Activated naive CD4-positive, alpha-beta T cell treated with anti-CD3 and anti-CD28 coated beads, Interleukin-2, amount 50 U/mL, for 24 hours (primary cell): ENCODE measurements at regions not wholly inside any gene's neighbourhood (a gene's known extent, or its start where the extent isn't known, plus 50 kb on each side); places are given as distances from the start of the nearest gene placed in this dataset.

Experiments
- H3K27ac Mint-ChIP-seq: one replicate; pipeline ENCODE4 v1.8.0; 2021; ENCODE audit warnings: mild to moderate bottlenecking, mixed read lengths
- H3K27me3 Mint-ChIP-seq: one replicate; pipeline ENCODE4 v1.8.0; 2021; ENCODE audit warnings: mixed read lengths
- H3K36me3 Mint-ChIP-seq: one replicate; pipeline ENCODE4 v1.8.0; 2021; ENCODE audit warnings: mixed read lengths
- H3K4me1 Mint-ChIP-seq: one replicate; pipeline ENCODE4 v1.8.0; 2021; ENCODE audit warnings: mixed read lengths
- H3K4me3 Mint-ChIP-seq: one replicate; pipeline ENCODE4 v1.8.0; 2021; ENCODE audit warnings: mild to moderate bottlenecking, mixed read lengths
- H3K9me3 Mint-ChIP-seq: one replicate; pipeline ENCODE4 v1.8.0; 2021; ENCODE audit warnings: mixed read lengths

DNA sequence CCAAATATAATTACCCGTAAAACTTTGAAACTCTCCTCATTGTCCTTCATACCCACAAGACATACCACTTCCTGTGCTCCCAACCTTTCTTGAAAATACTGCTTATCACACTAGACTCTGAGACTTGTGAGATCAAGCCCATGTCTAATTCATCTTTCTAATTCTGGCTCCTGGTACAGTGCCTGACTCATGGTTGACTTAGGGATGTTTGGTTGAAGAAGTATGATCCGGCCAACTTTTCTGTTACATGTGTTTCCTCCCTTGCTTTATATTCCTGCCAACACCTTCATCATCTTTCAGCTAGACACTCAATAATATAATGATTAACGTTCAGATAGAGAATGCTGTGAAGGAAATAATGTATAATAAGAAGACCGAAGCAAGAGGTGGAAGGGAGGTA is 58.2 kb downstream of the MEX3B start:
- Mint-ChIP-seq H3K9me3 (peaks cover 15% of the 10 kb centered on the region), H3K27me3 (peaks cover 8% of the 10 kb centered on the region), H3K4me3 (no peak overlapping the region), H3K27ac (no peak overlapping the region), H3K4me1 (no peaks in the 10 kb centered on the region), H3K36me3 (peaks cover 6% of the 10 kb centered on the region)

DNA sequence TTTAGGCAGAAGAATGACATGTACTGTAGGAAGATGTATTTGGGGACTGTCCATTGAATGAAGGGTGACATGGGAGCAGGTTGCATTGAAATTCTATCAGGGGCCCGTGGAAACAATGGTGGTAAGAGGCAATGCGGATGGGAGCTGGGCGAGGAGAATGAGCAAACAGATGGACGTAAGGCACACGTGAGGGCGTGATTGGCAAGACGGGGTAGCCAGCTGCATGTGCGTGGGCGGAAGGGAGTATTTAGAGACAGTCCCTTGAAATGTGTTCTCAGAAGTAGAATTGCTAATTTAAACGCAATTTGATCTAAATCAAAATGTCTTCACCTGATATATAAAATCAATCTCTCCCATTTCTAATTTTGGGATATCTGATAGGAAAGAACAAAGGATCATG is 62.3 kb downstream of the MEX3B start:
- Mint-ChIP-seq H3K36me3 (no peaks in the 10 kb centered on the region), H3K27ac (no peak overlapping the region), H3K9me3 (peaks cover 8% of the 10 kb centered on the region), H3K4me1 (no peaks in the 10 kb centered on the region), H3K4me3 (no peak overlapping the region), H3K27me3 (peaks cover 6% of the 10 kb centered on the region)

DNA sequence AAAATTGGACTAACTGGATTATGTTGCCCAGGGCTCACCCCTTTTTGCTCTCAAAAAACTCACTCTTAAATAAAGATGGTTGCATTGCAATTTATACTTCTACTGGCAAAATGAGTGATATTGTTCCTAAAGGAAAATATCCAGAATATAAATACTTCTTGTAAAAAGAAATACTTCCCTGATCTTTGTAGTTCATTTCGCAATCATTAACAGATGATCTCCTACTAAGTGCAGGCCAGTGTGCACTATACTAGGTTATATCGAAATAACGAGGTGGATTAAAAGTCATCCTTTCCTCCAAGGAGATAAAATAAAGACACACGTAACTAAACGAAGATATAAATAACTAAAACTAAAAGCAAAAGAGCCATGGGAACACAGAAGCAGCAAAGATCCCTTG is 63.0 kb downstream of the MEX3B start:
- Mint-ChIP-seq H3K4me3 (no peak overlapping the region), H3K36me3 (no peaks in the 10 kb centered on the region), H3K27me3 (peaks cover 3% of the 10 kb centered on the region), H3K4me1 (no peaks in the 10 kb centered on the region), H3K9me3 (peaks cover 12% of the 10 kb centered on the region), H3K27ac (no peak overlapping the region)

DNA sequence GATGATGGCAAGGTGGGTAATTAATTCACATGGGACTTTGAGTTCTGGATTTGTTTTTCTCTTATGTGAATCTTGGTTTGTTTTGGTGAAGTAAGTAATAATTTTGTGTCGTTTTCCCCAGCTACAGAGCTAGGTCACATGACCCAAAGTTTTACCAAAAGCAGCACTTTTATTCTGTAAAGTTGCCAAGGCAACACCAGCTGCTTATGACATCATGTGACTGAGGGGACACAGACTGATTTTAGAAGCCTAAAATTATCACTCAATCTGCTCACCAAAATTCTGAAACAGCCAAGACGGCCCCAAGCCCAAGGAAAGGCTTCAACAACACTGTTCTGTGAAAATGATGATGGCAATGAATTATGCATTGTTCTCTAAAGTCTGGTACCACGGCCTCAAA is 63.9 kb downstream of the MEX3B start:
- Mint-ChIP-seq H3K36me3 (no peaks in the 10 kb centered on the region), H3K27me3 (peaks cover 1% of the 10 kb centered on the region), H3K27ac (no peak overlapping the region), H3K4me1 (no peaks in the 10 kb centered on the region), H3K4me3 (no peak overlapping the region), H3K9me3 (peaks cover 10% of the 10 kb centered on the region)

DNA sequence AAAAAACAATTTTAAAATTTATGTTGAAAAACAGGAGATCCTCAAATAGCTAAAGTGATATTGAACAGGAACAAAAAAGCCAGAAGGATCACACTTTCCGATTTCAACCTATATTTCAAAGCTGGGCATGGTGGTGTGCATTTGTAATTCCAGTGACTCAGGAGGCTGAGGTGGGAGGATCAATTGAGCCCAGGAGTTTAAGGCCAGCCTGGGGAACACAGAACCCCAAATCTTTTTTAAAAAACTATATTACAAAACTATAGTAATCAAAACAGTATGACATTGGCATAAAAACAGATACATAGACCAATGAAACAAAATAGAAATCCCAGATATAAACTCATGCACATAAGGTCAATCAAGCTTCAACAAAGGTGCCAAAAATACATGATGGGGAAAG is 68.4 kb downstream of the MEX3B start:
- H3K36me3 Mint-ChIP-seq: no peaks in the 10 kb centered on the region
- peaks cover 17% of the 10 kb centered on the region for H3K9me3 Mint-ChIP-seq

DNA sequence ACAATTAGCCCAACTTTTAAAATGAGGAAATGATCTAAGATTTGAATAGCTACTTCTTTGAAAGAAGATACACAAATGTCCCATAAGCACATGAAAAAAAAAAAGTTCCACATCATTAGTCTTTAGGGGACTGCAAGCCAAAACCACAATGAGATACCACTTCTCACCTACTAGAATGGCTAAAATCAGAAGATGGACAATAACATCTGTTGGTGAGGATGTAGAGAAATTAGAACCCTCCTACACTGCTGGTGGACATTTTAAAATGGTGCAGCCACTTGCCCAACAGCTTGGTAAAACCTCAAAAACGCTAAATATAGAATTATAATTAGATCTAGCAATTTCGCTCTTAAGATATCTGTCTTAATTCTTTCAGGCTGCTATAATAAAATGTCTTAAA is 77.1 kb downstream of the MEX3B start:
- H3K4me3 Mint-ChIP-seq: no peak overlapping the region
- peaks cover 2% of the 10 kb centered on the region for H3K36me3 Mint-ChIP-seq
- H3K27ac Mint-ChIP-seq: no peak overlapping the region
- peaks cover 14% of the 10 kb centered on the region for H3K27me3 Mint-ChIP-seq
- H3K4me1 Mint-ChIP-seq: no peaks in the 10 kb centered on the region
- peaks cover 16% of the 10 kb centered on the region for H3K9me3 Mint-ChIP-seq

More for the DNA sequence above, 68.4 kb downstream of the MEX3B start:
- H3K27me3 Mint-ChIP-seq: peaks cover 3% of the 10 kb centered on the region
- H3K4me3 Mint-ChIP-seq: no peak overlapping the region
- no peaks in the 10 kb centered on the region for H3K4me1 Mint-ChIP-seq
- H3K27ac Mint-ChIP-seq: no peak overlapping the region

DNA sequence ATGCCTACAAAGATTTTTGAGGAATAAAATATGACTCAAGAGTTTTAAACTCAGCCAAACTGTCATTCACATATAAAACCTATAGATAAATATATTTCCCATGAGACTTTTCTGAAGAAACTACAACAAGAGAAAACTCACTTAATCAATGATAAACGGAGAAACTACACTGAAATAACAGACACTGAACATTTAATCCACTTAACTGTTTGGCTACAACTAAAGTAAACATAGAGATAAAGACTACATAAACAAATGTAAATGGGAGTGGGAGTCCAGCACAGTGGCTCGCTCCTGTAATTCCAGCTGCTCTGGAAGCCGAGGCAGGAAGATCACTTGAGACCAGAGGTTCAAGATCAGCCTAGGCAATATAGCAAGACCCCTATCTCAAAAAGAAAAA is 79.2 kb downstream of the MEX3B start:
- Mint-ChIP-seq H3K4me3 (no peak overlapping the region), H3K27me3 (peaks cover 14% of the 10 kb centered on the region), H3K27ac (no peak overlapping the region), H3K9me3 (peaks cover 13% of the 10 kb centered on the region), H3K4me1 (no peaks in the 10 kb centered on the region), H3K36me3 (peaks cover 2% of the 10 kb centered on the region)

DNA sequence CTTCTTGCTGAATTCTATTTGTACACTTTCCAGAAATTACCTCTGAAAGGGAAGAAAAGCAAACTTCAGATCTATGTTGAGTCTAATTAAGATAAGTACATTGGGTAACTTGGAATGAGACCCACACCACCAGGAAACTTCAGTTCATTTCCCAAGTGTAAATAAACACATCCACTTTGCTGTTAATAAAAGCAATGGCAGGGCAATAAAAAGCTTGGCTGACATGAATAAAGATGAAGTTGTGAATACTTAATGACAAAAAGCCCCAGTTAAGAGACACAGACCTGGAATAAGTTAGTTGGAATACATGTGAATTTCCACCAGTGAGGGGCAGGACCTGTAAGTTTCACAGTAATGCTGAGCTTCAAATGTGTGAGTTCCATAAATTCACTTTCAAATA is 83.3 kb downstream of the MEX3B start:
- Mint-ChIP-seq H3K27me3 (peaks cover 13% of the 10 kb centered on the region), H3K4me3 (no peak overlapping the region), H3K4me1 (no peaks in the 10 kb centered on the region), H3K36me3 (peaks cover 2% of the 10 kb centered on the region), H3K27ac (no peak overlapping the region), H3K9me3 (peaks cover 7% of the 10 kb centered on the region)

DNA sequence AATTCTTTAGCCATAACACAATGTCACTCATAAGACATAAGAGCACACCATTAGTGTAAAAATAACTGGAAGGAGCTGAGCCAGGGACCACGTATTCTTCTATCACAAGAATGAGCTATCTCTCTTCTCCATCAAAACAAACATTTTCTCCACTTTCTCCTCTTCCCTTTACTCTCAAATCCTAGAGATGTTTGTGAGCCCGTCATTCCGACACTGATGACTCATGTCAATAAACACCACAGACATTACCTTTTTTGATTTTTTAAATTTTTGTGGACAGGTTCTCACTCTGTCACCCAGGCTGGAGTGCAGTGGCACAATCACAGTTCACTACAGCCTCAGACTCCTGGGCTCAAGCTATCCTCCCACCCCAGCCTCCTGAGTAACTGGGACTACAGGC is 86.6 kb downstream of the MEX3B start:
- Mint-ChIP-seq H3K27ac (no peak overlapping the region), H3K4me3 (no peak overlapping the region), H3K4me1 (no peaks in the 10 kb centered on the region), H3K27me3 (peaks cover 8% of the 10 kb centered on the region), H3K9me3 (peaks cover 7% of the 10 kb centered on the region), H3K36me3 (no peaks in the 10 kb centered on the region)

DNA sequence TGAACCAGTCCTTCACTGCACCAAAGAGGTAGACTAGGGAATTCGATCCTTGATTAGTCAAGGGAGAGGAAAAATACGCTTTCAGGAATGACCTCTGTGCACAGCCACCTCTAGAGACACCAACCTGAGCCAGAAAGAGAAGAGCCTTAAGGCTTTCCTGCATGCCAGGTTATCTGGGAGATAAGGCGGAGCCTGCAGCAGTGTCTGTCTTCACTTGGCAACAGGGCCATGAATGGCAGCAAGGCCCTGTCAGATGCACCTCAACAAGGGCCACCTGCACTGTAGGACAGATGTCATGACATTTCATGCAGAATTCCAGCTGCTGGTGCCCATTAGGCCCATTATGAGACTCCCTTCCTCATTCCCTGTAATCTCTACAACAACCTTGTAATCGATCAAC is 88.1 kb downstream of the MEX3B start:
- Mint-ChIP-seq H3K36me3 (no peaks in the 10 kb centered on the region), H3K4me3 (no peak overlapping the region), H3K9me3 (no peaks in the 10 kb centered on the region), H3K4me1 (no peaks in the 10 kb centered on the region), H3K27ac (no peak overlapping the region), H3K27me3 (peaks cover 5% of the 10 kb centered on the region)

DNA sequence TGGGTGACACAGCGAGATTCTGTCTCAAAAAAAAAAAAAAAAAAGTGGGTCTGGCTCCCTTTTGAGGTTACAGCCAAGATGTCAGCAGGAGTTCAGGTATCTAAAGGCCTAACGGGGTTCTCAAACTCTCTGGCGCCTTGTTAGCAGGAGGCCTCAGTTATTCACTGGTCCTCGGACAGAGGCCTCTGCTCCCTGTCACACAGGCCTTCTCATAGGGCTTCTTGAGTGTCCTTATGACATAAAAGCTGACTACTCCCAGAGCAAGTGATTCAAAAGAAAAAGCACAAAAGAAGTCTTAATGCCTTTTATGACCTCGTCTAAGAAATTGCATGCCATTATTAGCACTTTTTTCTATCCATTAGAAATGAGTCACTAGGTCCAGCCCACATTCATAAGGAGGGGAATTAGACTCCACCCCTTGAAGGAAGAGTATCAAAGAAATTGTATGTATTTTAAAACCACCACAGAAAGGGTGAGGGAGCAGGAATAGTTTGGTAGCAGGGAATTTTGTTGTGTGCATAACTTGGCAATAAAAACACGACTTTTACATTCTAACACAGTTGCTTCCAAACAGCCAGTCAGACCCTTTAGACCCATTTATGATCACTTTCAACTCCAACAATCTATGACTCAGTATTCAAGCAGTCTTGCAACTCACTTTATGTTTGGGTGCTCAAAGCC is 90.3 kb downstream of the MEX3B start:
- Mint-ChIP-seq H3K9me3 (no peaks in the 10 kb centered on the region), H3K27ac (no peak overlapping the region), H3K27me3 (peaks cover 3% of the 10 kb centered on the region), H3K4me1 (no peaks in the 10 kb centered on the region), H3K4me3 (no peak overlapping the region), H3K36me3 (no peaks in the 10 kb centered on the region)

DNA sequence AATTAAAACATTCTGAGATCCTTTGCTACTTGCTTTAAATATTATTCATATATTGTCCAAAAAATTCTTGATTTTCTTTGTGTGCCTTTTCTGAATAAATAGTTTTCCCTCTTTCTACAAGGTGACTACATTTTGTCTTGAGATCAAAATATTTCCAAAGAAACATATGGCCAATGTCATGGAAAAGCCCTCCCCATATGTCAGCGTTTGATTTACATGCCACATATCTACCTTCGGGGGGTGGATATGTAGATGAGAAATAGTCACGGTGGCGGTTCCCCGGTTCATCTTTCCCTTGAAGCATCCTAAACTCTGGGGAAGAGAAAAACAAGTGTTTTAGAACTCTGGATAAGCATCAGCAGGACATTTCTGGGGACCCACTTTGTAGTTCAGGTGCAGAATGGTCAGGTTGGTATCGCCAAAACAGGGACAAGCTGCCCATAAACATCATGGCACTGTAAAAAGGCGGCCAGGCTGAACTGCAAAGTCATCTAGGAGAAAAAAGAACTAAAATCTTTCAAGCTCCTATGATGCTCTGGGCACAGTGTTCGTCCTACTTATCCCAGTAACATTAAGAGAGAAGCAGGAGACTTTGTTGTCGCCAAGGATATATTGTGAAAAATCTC is 91.5 kb downstream of the MEX3B start:
- Mint-ChIP-seq H3K36me3 (no peaks in the 10 kb centered on the region), H3K4me3 (no peak overlapping the region), H3K4me1 (no peaks in the 10 kb centered on the region), H3K27ac (no peak overlapping the region), H3K9me3 (no peaks in the 10 kb centered on the region), H3K27me3 (peaks cover 3% of the 10 kb centered on the region)

DNA sequence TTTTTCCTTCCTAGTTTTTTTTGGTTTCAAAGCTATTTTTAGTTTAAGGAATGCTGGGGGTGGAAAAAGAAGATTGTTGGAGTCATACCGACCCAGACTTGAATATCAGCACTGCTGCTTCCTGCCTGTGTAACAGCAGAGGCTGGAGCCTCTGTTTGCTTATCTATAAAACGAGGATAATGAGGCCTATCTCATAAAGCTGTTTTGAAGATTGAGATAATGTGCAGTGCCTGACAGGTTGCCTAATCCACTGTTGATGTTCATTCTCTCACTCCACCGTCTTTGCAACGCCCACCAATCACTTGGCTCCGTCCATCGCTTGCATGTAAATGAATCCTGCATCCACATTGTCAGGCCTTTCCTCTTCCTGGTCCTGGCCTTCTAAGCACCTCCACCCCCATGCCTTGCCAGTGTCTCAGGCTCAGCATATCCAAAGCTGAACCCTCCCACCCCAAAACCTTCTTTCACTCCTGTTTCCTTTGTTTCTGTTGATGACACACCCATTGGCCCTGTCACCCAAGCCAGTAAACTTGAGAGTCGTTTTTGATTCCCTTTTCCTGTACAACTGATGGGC is 94.9 kb downstream of the MEX3B start:
- Mint-ChIP-seq H3K27me3 (peaks cover 2% of the 10 kb centered on the region), H3K4me1 (no peaks in the 10 kb centered on the region), H3K36me3 (no peaks in the 10 kb centered on the region), H3K27ac (no peak overlapping the region), H3K4me3 (no peak overlapping the region), H3K9me3 (no peaks in the 10 kb centered on the region)

DNA sequence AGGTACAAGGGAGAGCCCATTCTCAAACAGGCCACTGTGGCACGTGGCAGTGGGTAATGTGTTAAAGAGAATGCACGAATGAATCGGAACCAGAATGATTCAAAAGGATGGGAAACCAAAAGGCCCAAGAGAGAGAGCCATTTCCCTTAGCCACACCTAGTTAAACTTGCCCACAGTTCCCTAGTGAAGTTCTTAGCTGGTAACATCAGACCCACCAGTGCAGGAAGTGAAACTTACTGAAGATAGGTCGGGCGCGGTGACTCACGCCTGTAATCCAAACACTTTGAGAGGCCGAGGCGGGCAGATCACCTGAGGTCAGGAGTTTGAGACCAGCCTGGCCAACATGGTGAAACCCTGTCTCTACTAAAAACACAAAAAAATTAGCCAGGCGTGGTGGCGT is 97.1 kb downstream of the MEX3B start:
- Mint-ChIP-seq H3K27ac (no peak overlapping the region), H3K9me3 (no peaks in the 10 kb centered on the region), H3K27me3 (peaks cover 2% of the 10 kb centered on the region), H3K36me3 (no peaks in the 10 kb centered on the region), H3K4me1 (no peaks in the 10 kb centered on the region), H3K4me3 (no peak overlapping the region)

DNA sequence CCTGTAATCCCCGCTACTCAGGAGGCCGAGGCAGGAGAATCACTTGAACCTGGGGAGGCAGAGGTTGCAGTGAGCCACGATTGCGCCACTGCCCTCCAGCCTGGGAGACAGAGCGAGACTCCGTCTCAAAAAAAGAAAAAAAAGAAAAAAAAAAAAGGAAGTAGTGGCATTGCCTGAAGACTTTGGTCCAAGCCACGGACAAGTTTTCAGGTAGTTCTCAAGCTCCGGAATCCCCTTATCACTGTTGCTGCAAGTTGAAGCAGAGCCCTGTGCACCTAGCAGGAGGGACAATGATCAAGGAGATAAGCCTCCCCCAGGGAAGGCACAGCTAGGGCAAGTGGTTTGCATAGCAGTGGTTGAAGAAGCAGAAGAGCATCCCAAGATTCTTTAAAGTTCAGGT is 97.6 kb downstream of the MEX3B start:
- Mint-ChIP-seq H3K36me3 (no peaks in the 10 kb centered on the region), H3K27ac (no peak overlapping the region)

DNA sequence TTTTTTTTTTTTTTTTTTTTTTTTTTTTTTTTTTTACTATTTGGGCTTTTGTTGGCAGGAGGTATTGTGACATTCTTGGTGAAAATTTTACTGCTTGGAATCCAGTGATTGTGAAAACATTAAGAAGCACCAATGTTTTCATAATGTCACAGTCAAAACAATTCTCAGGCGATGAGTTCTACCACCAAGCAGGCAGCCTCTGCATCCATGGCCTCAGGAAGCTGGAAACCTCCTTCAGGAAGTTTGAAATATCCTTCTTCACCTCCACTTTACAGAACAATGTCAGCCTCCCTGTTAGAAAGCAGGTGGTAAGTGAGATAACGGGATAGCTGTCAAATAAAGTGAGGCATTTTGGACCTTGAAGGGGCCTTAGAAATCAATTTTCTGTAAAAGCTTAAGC is 98.3 kb downstream of the MEX3B start:
- Mint-ChIP-seq H3K27me3 (peaks cover 2% of the 10 kb centered on the region), H3K27ac (no peak overlapping the region), H3K36me3 (no peaks in the 10 kb centered on the region), H3K4me3 (no peak overlapping the region), H3K9me3 (no peaks in the 10 kb centered on the region), H3K4me1 (no peaks in the 10 kb centered on the region)

More for the DNA sequence above, 97.6 kb downstream of the MEX3B start:
- H3K9me3 Mint-ChIP-seq: no peaks in the 10 kb centered on the region
- H3K27me3 Mint-ChIP-seq: peaks cover 2% of the 10 kb centered on the region
- no peak overlapping the region for H3K4me3 Mint-ChIP-seq
- H3K4me1 Mint-ChIP-seq: no peaks in the 10 kb centered on the region
